ENCODE measurements at regions not wholly inside any gene's neighbourhood (a gene's known extent, or its start where the extent isn't known, plus 50 kb on each side); places are given as distances from the start of the nearest gene placed in this dataset.
"Not testable (repeated sequence)": the region's sequence is repeated elsewhere in the genome, so short reads cannot be mapped to it uniquely, and the experiment has no call there.

DNA sequence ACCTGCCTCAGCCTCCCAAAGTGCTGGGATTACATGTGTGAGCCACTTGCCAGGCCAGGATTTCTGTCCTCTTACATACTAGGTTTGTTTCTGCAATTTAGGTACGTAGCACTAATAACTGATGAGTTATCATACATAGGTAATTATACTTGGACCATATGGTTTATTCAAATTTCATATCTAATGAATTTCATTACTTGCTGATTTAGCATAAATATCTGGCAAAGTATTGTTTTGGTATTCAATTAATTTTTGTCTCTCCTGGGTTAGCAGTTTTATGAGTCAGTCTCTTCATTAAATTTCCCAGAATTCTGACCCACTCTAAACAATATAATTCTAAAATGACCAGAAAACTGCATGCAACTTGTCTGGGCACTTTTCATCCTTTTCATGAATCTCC is 2146.5 kb downstream of the TP53TG3F start:
- Histone ChIP-seq H4K20me1 (ENCODE audit: control insufficient read depth, insufficient read depth, low read length, poor library complexity, severe bottlenecking) (no peaks in the 10 kb centered on the region), H3K9ac (ENCODE audit: low read length) (no peak overlapping the region), H3K4me3 (ENCODE audit: control extremely low read depth in 1 of 5, extremely low read depth in 1 of 5, insufficient read depth in 1 of 5, low read depth in 2 of 5, low read length in 4 of 5) (no peak overlapping the region), H3K4me1 (ENCODE audit: control insufficient read depth in 2 of 2, insufficient read depth in 2 of 2, low read length in 2 of 2) (no peaks in the 10 kb centered on the region), H3K9me3 (ENCODE audit: control extremely low read depth in 1 of 3, control insufficient read depth in 2 of 3, insufficient read depth in 1 of 3, low read length in 2 of 3) (peaks cover 0 to 5% (median 0%) of the 10 kb centered on the region in 3 donors), H3K79me2 (ENCODE audit: control insufficient read depth, insufficient read depth, low read length) (no peaks in the 10 kb centered on the region), H3K4me2 (replicated peaks; ENCODE audit: low read depth, low read length, poor library complexity, severe bottlenecking) (no peak overlapping the region), H3K27me3 (replicated peaks in 1 of 4; ENCODE audit: control extremely low read depth in 1 of 4, control insufficient read depth in 3 of 4, insufficient read depth in 4 of 4, low read length in 3 of 4) (no peaks in the 10 kb centered on the region), H3K27ac (ENCODE audit: low read length in 2 of 2) (no peak overlapping the region), H2AFZ (ENCODE audit: insufficient read depth, low read depth, low read length, poor library complexity, severe bottlenecking) (no peak overlapping the region), H3K36me3 (replicated peaks in 1 of 2; ENCODE audit: control extremely low read depth in 1 of 2, control insufficient read depth in 1 of 2, extremely low read depth in 1 of 2, insufficient read depth in 2 of 2, low read length in 1 of 2) (no peaks in the 10 kb centered on the region)
- Mint-ChIP-seq H3K4me3 (no peak overlapping the region), H3K27me3 (no peaks in the 10 kb centered on the region), H3K4me1 (no peaks in the 10 kb centered on the region), H3K9me3 (ENCODE audit: insufficient read depth) (no peaks in the 10 kb centered on the region), H3K27ac (no peak overlapping the region)
- TF ChIP-seq EZH2 (IDR thresholded peaks at IDR 0.05; ENCODE audit: borderline replicate concordance, insufficient read depth, low read depth, low read length, poor library complexity, severe bottlenecking) (no peak), CTCF (IDR thresholded peaks at IDR 0.05) (no peak)
- WGBS (ENCODE audit: insufficient coverage) = no CpG with 5 or more reads among the region's 1 CpG
- DNase-seq = no peak
- ChIA-PET CTCF (no interaction called here), POLR2A (no interaction called here)
- intact Hi-C loops (cut with micrococcal nuclease) = no loop called here
- no peak for ATAC-seq (ENCODE audit: low read depth)

- H4K20me1 ChIP-seq (ENCODE audit: control insufficient read depth, insufficient read depth, low read length, poor library complexity, severe bottlenecking); H3K36me3 ChIP-seq (replicated peaks in 1 of 2; ENCODE audit: control extremely low read depth in 1 of 2, control insufficient read depth in 1 of 2, extremely low read depth in 1 of 2, insufficient read depth in 2 of 2, low read length in 1 of 2); H3K27ac ChIP-seq (ENCODE audit: low read length in 2 of 2); H3K79me2 ChIP-seq (ENCODE audit: control insufficient read depth, insufficient read depth, low read length); H2AFZ ChIP-seq (ENCODE audit: insufficient read depth, low read depth, low read length, poor library complexity, severe bottlenecking); H3K9ac ChIP-seq (ENCODE audit: low read length); POLR2A ChIA-PET; H3K4me3 ChIP-seq (ENCODE audit: control extremely low read depth in 1 of 5, extremely low read depth in 1 of 5, insufficient read depth in 1 of 5, low read depth in 2 of 5, low read length in 4 of 5); H3K27me3 Mint-ChIP-seq; H3K4me2 ChIP-seq (replicated peaks; ENCODE audit: low read depth, low read length, poor library complexity, severe bottlenecking); H3K9me3 Mint-ChIP-seq (ENCODE audit: insufficient read depth); CTCF ChIA-PET; H3K4me1 ChIP-seq (ENCODE audit: control insufficient read depth in 2 of 2, insufficient read depth in 2 of 2, low read length in 2 of 2); ATAC-seq (ENCODE audit: low read depth); H3K4me3 Mint-ChIP-seq; H3K27ac Mint-ChIP-seq; H3K27me3 ChIP-seq (replicated peaks in 1 of 4; ENCODE audit: control extremely low read depth in 1 of 4, control insufficient read depth in 3 of 4, insufficient read depth in 4 of 4, low read length in 3 of 4); H3K4me1 Mint-ChIP-seq; intact Hi-C loops (cut with micrococcal nuclease): not testable (repeated sequence)
- whole genome bisulfite sequencing (ENCODE audit: insufficient coverage) = no CpG with 5 or more reads among the region's 2 CpGs
- peak; percentile 17 for DNase-seq
- H3K9me3 ChIP-seq (ENCODE audit: control extremely low read depth in 1 of 3, control insufficient read depth in 2 of 3, insufficient read depth in 1 of 3, low read length in 2 of 3) = peaks cover 0 to 19% (median 11%) of the 10 kb centered on the region in 3 donors
Measured at GRCh38 chr16:35614883-35615282, 2155.5 kb downstream of the TP53TG3F start.

DNA sequence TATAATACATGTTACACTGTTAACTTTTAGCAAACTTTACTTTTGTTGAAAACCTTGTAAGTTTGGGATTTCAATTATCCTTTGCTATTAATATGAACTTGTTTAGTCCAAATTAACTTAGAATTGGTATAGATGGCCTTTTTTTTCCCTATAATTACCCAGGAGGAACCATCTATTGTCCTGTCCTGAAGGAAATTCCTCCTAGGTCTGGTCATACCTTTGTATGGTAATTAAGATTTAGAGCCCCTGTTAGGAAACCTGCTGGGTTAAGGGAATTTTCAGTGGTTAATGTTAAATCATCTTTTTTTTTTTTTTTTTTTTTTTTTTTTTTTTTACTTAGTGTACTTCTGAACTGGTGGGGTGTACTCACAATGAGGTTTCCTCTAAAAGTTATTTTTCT is 2159.8 kb downstream of the TP53TG3F start:
- POLR2A ChIA-PET = not testable (repeated sequence)
- H3K9me3 ChIP-seq (ENCODE audit: control extremely low read depth in 1 of 3, control insufficient read depth in 2 of 3, insufficient read depth in 1 of 3, low read length in 2 of 3) = peaks cover 0 to 19% (median 15%) of the 10 kb centered on the region in 3 donors

More for the DNA sequence above, 2159.8 kb downstream of the TP53TG3F start:
- CTCF ChIA-PET; H4K20me1 ChIP-seq (ENCODE audit: control insufficient read depth, insufficient read depth, low read length, poor library complexity, severe bottlenecking); ATAC-seq (ENCODE audit: low read depth); H2AFZ ChIP-seq (ENCODE audit: insufficient read depth, low read depth, low read length, poor library complexity, severe bottlenecking); H3K79me2 ChIP-seq (ENCODE audit: control insufficient read depth, insufficient read depth, low read length); H3K4me2 ChIP-seq (replicated peaks; ENCODE audit: low read depth, low read length, poor library complexity, severe bottlenecking); H3K27ac Mint-ChIP-seq; intact Hi-C loops (cut with micrococcal nuclease); H3K27me3 Mint-ChIP-seq; H3K4me1 Mint-ChIP-seq; H3K9ac ChIP-seq (ENCODE audit: low read length); H3K4me3 Mint-ChIP-seq; H3K36me3 ChIP-seq (replicated peaks in 1 of 2; ENCODE audit: control extremely low read depth in 1 of 2, control insufficient read depth in 1 of 2, extremely low read depth in 1 of 2, insufficient read depth in 2 of 2, low read length in 1 of 2); DNase-seq; H3K27me3 ChIP-seq (replicated peaks in 1 of 4; ENCODE audit: control extremely low read depth in 1 of 4, control insufficient read depth in 3 of 4, insufficient read depth in 4 of 4, low read length in 3 of 4); H3K27ac ChIP-seq (ENCODE audit: low read length in 2 of 2); H3K4me3 ChIP-seq (ENCODE audit: control extremely low read depth in 1 of 5, extremely low read depth in 1 of 5, insufficient read depth in 1 of 5, low read depth in 2 of 5, low read length in 4 of 5); H3K4me1 ChIP-seq (ENCODE audit: control insufficient read depth in 2 of 2, insufficient read depth in 2 of 2, low read length in 2 of 2): not testable (repeated sequence)
- peaks cover 16% of the 10 kb centered on the region for H3K9me3 Mint-ChIP-seq (ENCODE audit: insufficient read depth)

Data from B cell (primary cell).